Astrocyte (in vitro differentiated cells and primary cell): ENCODE measurements at regions not wholly inside any gene's neighbourhood (a gene's known extent, or its start where the extent isn't known, plus 50 kb on each side); places are given as distances from the start of the nearest gene placed in this dataset.

Source experiments
- DNase-seq: peaks from one replicate; pipeline ENCODE4 v3.0.0-alpha.2; 2010; ENCODE audit warnings: low read depth
- FAIRE-seq: peaks from 2 replicates; lab custom pipeline; 2011; peaks lifted over from hg19 to GRCh38; lab: Jason Lieb, UNC
- H2AFZ ChIP-seq: 2 replicates; pipeline ENCODE4 v1.6.0; 2012; ENCODE audit warnings: low read depth, low read length, inconsistent platforms
- H3K27ac ChIP-seq: 2 replicates; pipeline ENCODE4 v1.5.1; 2011; ENCODE audit warnings: low read depth, low read length, inconsistent platforms
- H3K27me3 ChIP-seq: 2 replicates; pipeline ENCODE4 v1.6.0; 2011; ENCODE audit warnings: low read length, inconsistent platforms; ENCODE audit not compliant: insufficient read depth
- H3K36me3 ChIP-seq: 2 replicates; pipeline ENCODE4 v1.5.1; 2011; ENCODE audit warnings: low read length, inconsistent platforms; ENCODE audit not compliant: insufficient read depth
- H3K4me1 ChIP-seq: 2 replicates; pipeline ENCODE4 v1.5.1; 2011; ENCODE audit warnings: low read length, inconsistent platforms; ENCODE audit not compliant: insufficient read depth
- H3K4me2 ChIP-seq: 2 replicates; pipeline ENCODE4 v1.6.0; 2012; ENCODE audit warnings: low read length, inconsistent platforms
- H3K4me3 ChIP-seq: 2 replicates; pipeline ENCODE4 v1.5.1; 2011; ENCODE audit warnings: low read depth, mild to moderate bottlenecking, low read length, inconsistent platforms; ENCODE audit not compliant: insufficient read depth
- H3K79me2 ChIP-seq: 2 replicates; pipeline ENCODE4 v1.6.0; 2012; ENCODE audit warnings: mild to moderate bottlenecking, low read length, inconsistent platforms; ENCODE audit not compliant: insufficient read depth
- H3K9ac ChIP-seq: 2 replicates; pipeline ENCODE4 v1.6.0; 2012; ENCODE audit warnings: mild to moderate bottlenecking, low read length, inconsistent platforms
- H3K9me3 ChIP-seq: 2 replicates; pipeline ENCODE4 v1.5.1; 2012; ENCODE audit warnings: low read depth, mild to moderate bottlenecking, low read length, inconsistent platforms; ENCODE audit not compliant: insufficient read depth
- H4K20me1 ChIP-seq: 2 replicates; pipeline ENCODE4 v1.6.0; 2012; ENCODE audit warnings: low read length, inconsistent platforms; ENCODE audit not compliant: insufficient read depth
- H3K27ac Mint-ChIP-seq: one replicate; pipeline ENCODE4 v1.8.0; 2021; ENCODE audit warnings: mild to moderate bottlenecking, mixed read lengths; ENCODE audit not compliant: unreplicated experiment
- H3K27me3 Mint-ChIP-seq: one replicate; pipeline ENCODE4 v1.8.0; 2021; ENCODE audit warnings: low read depth, mixed read lengths; ENCODE audit not compliant: unreplicated experiment
- H3K36me3 Mint-ChIP-seq: one replicate; pipeline ENCODE4 v1.8.0; 2021; ENCODE audit warnings: low read depth, mixed read lengths; ENCODE audit not compliant: unreplicated experiment
- H3K4me1 Mint-ChIP-seq: one replicate; pipeline ENCODE4 v1.8.0; 2021; ENCODE audit warnings: low read depth, mixed read lengths; ENCODE audit not compliant: unreplicated experiment
- H3K4me3 Mint-ChIP-seq: one replicate; pipeline ENCODE4 v1.8.0; 2021; ENCODE audit warnings: mild to moderate bottlenecking, moderate library complexity, mixed read lengths; ENCODE audit not compliant: unreplicated experiment
- H3K9me3 Mint-ChIP-seq: one replicate; pipeline ENCODE4 v1.8.0; 2021; ENCODE audit warnings: mild to moderate bottlenecking, mixed read lengths; ENCODE audit not compliant: unreplicated experiment
- CTCF ChIP-seq: IDR thresholded peaks from 2 replicates; pipeline ENCODE4 v1.5.1; 2011; ENCODE audit warnings: low read depth, mild to moderate bottlenecking, inconsistent platforms, low read length, moderate library complexity; ENCODE audit not compliant: insufficient read depth
- EZH2 ChIP-seq: IDR thresholded peaks from 2 replicates; pipeline ENCODE4 v1.6.1; 2012; ENCODE audit warnings: mild to moderate bottlenecking, low read length, inconsistent platforms; ENCODE audit not compliant: insufficient read depth

- H2AFZ ChIP-seq, result no peak overlapping the region
- no peaks in the 10 kb centered on the region for H3K4me1 ChIP-seq
- no peaks in the 10 kb centered on the region for H3K79me2 ChIP-seq
- TF ChIP-seq CTCF, result no peak
- no peak for TF ChIP-seq EZH2
- FAIRE-seq, result no peak
- H3K27me3 ChIP-seq, result no peaks in the 10 kb centered on the region
- Mint-ChIP-seq H3K27ac (no peak overlapping the region), H3K36me3 (no peaks in the 10 kb centered on the region), H3K9me3 (peaks cover 4% of the 10 kb centered on the region), H3K27me3 (peaks cover 7% of the 10 kb centered on the region), H3K4me1 (peaks cover 2% of the 10 kb centered on the region), H3K4me3 (no peak overlapping the region)
- no peak overlapping the region for H3K27ac ChIP-seq
- H3K4me2 ChIP-seq, result no peak overlapping the region
- no peak for DNase-seq
- no peaks in the 10 kb centered on the region for H4K20me1 ChIP-seq
- no peak overlapping the region for H3K9ac ChIP-seq
- no peaks in the 10 kb centered on the region for H3K9me3 ChIP-seq
- no peak overlapping the region for H3K4me3 ChIP-seq
- no peaks in the 10 kb centered on the region for H3K36me3 ChIP-seq
These were observed 116.5 kb upstream of the ADARB2 start for GRCh38 chr10:1853801-1854200.

GRCh38 chr10:1852841-1853240 lies 115.5 kb upstream of the ADARB2 start:
- Histone ChIP-seq H3K36me3 (no peaks in the 10 kb centered on the region), H3K9ac (no peak overlapping the region), H3K4me1 (no peaks in the 10 kb centered on the region), H3K9me3 (peaks cover 1% of the 10 kb centered on the region), H3K4me2 (no peak overlapping the region), H3K79me2 (no peaks in the 10 kb centered on the region), H3K27ac (no peak overlapping the region), H3K27me3 (no peaks in the 10 kb centered on the region), H4K20me1 (no peaks in the 10 kb centered on the region), H3K4me3 (no peak overlapping the region), H2AFZ (no peak overlapping the region)
- H3K9me3 Mint-ChIP-seq, result peaks cover 4% of the 10 kb centered on the region
- FAIRE-seq (no peak), DNase-seq (no peak)
- no peaks in the 10 kb centered on the region for H3K36me3 Mint-ChIP-seq
- H3K27ac Mint-ChIP-seq, result no peak overlapping the region
- no peak for TF ChIP-seq CTCF
- no peak for TF ChIP-seq EZH2
- H3K27me3 Mint-ChIP-seq, result peaks cover 4% of the 10 kb centered on the region
- H3K4me1 Mint-ChIP-seq, result peaks cover 2% of the 10 kb centered on the region
- no peak overlapping the region for H3K4me3 Mint-ChIP-seq

- no peak overlapping the region for H3K4me3 Mint-ChIP-seq
- H3K36me3 Mint-ChIP-seq, result no peaks in the 10 kb centered on the region
- Histone ChIP-seq H3K27ac (no peak overlapping the region), H3K36me3 (no peaks in the 10 kb centered on the region), H3K27me3 (no peaks in the 10 kb centered on the region), H2AFZ (no peak overlapping the region), H4K20me1 (no peaks in the 10 kb centered on the region), H3K79me2 (no peaks in the 10 kb centered on the region), H3K9me3 (peaks cover 5% of the 10 kb centered on the region), H3K9ac (no peak overlapping the region), H3K4me1 (no peaks in the 10 kb centered on the region), H3K4me3 (no peak overlapping the region), H3K4me2 (no peak overlapping the region)
- peaks cover 4% of the 10 kb centered on the region for H3K27me3 Mint-ChIP-seq
- peaks cover 4% of the 10 kb centered on the region for H3K9me3 Mint-ChIP-seq
- FAIRE-seq (no peak), DNase-seq (no peak)
- H3K27ac Mint-ChIP-seq, result no peak overlapping the region
- H3K4me1 Mint-ChIP-seq, result peaks cover 2% of the 10 kb centered on the region
- no peak for TF ChIP-seq CTCF
- TF ChIP-seq EZH2, result no peak
These were observed 114.4 kb upstream of the ADARB2 start for GRCh38 chr10:1851762-1852161.
